Neuronal stem cell (in vitro differentiated cells): ENCODE measurements at regions not wholly inside any gene's neighbourhood (a gene's known extent, or its start where the extent isn't known, plus 50 kb on each side); places are given as distances from the start of the nearest gene placed in this dataset.

Experiments used
- DNase-seq: peaks from one replicate; pipeline ENCODE4 v3.0.0-alpha.2; 2013; ENCODE audit warnings: low spot score
- H2AFZ ChIP-seq: one replicate; pipeline ENCODE4 v1.6.1; 2013; ENCODE audit warnings: mild to moderate bottlenecking, low read length, inconsistent platforms
- H2AK5ac ChIP-seq: 2 replicates; pipeline ENCODE4 v1.6.1; 2013; ENCODE audit warnings: low read depth, mild to moderate bottlenecking, inconsistent platforms, low read length, moderate library complexity, mixed read lengths
- H2BK120ac ChIP-seq: 2 replicates; pipeline ENCODE4 v1.6.1; 2013; ENCODE audit warnings: low read depth, mild to moderate bottlenecking, inconsistent platforms, low read length, moderate library complexity, mixed read lengths
- H2BK12ac ChIP-seq: one replicate; pipeline ENCODE4 v1.6.1; 2013; ENCODE audit warnings: low read length, inconsistent platforms
- H2BK15ac ChIP-seq: 2 replicates; pipeline ENCODE4 v1.6.1; 2013; ENCODE audit warnings: mild to moderate bottlenecking, low read length, inconsistent platforms, mixed read lengths
- H2BK5ac ChIP-seq: one replicate; pipeline ENCODE4 v1.6.1; 2013; ENCODE audit warnings: inconsistent platforms, mild to moderate bottlenecking, low read length, moderate library complexity
- H3K14ac ChIP-seq: one replicate; pipeline ENCODE4 v1.6.1; 2013; ENCODE audit warnings: low read length, inconsistent platforms
- H3K18ac ChIP-seq: 2 replicates; pipeline ENCODE4 v1.6.1; 2013; ENCODE audit warnings: low read length, inconsistent platforms
- H3K23ac ChIP-seq: 2 replicates; pipeline ENCODE4 v1.6.1; 2013; ENCODE audit warnings: low read depth, mild to moderate bottlenecking, mixed read lengths, low read length, inconsistent platforms; ENCODE audit not compliant: poor library complexity
- H3K27ac ChIP-seq: replicated peaks from 3 replicates; pipeline ENCODE4 v1.5.1; 2013; ENCODE audit warnings: low read length, inconsistent platforms
- H3K27me3 ChIP-seq, 3 experiments: 2 replicates each; pipeline ENCODE4 v1.6.1; 2013; ENCODE audit warnings: low read length in 3 of 3, mild to moderate bottlenecking in 2 of 3, inconsistent platforms in 1 of 3, low read depth in 1 of 3, mixed read lengths in 1 of 3, moderate library complexity in 1 of 3; ENCODE audit not compliant: control insufficient read depth in 3 of 3, insufficient read depth in 3 of 3
- H3K36me3 ChIP-seq, 2 donors: replicated peaks in 1 of 2; 2 replicates each; pipeline ENCODE4 v1.6.1; 2013; ENCODE audit warnings: low read length in 2 of 2; ENCODE audit not compliant: control insufficient read depth in 2 of 2, insufficient read depth in 2 of 2
- H3K4ac ChIP-seq: 2 replicates; pipeline ENCODE4 v1.6.1; 2013; ENCODE audit warnings: inconsistent platforms, mild to moderate bottlenecking, low read length, moderate library complexity
- H3K4me1 ChIP-seq, 2 donors: 1 replicate in 1 of 2; 2 replicates in 1 of 2; pipeline ENCODE4 v1.6.1; 2013; ENCODE audit warnings: low read length in 2 of 2, low read depth in 1 of 2; ENCODE audit not compliant: control insufficient read depth in 2 of 2, insufficient read depth in 1 of 2
- H3K4me2 ChIP-seq: one replicate; pipeline ENCODE4 v1.6.1; 2013; ENCODE audit warnings: mild to moderate bottlenecking, low read length, inconsistent platforms; ENCODE audit not compliant: insufficient read depth, poor library complexity, severe bottlenecking
- H3K4me3 ChIP-seq, 2 donors: 2 replicates each; pipeline ENCODE4 v1.5.1; 2013; ENCODE audit warnings: low read length in 2 of 2, mild to moderate bottlenecking in 2 of 2, inconsistent platforms in 1 of 2, moderate library complexity in 1 of 2
- H3K79me1 ChIP-seq: one replicate; pipeline ENCODE4 v1.6.1; 2013; ENCODE audit warnings: low read depth, mild to moderate bottlenecking, inconsistent platforms, low read length, moderate library complexity
- H3K9ac ChIP-seq: one replicate; pipeline ENCODE4 v1.6.1; 2013; ENCODE audit warnings: mild to moderate bottlenecking, low read depth, low read length, inconsistent platforms; ENCODE audit not compliant: poor library complexity
- H3K9me3 ChIP-seq, 2 donors: replicated peaks in 1 of 2; 2 replicates each; pipeline versions ENCODE3 to v1.6.1; 2013; ENCODE audit warnings: low read length in 2 of 2, mild to moderate bottlenecking in 2 of 2, inconsistent platforms in 1 of 2, low read depth in 1 of 2, mixed read lengths in 1 of 2, moderate library complexity in 1 of 2; ENCODE audit not compliant: control insufficient read depth in 2 of 2, insufficient read depth in 1 of 2
- H4K8ac ChIP-seq: one replicate; pipeline ENCODE4 v1.6.1; 2013; ENCODE audit warnings: low read depth, mild to moderate bottlenecking, inconsistent platforms, low read length, moderate library complexity
- H4K91ac ChIP-seq: one replicate; pipeline ENCODE4 v1.6.1; 2013; ENCODE audit warnings: low read length, low read depth, mild to moderate bottlenecking, inconsistent platforms; ENCODE audit not compliant: poor library complexity
- WGBS, 2 donors: extraction: QIAGEN DNeasy Blood & Tissue Kit; methylation state at CpG; one replicate each; pipeline ENCODE4 v1.1.7; 2013; ENCODE audit warnings: missing lambda C conversion rate in 2 of 2, mixed read lengths in 1 of 2; ENCODE audit not compliant: insufficient read length in 2 of 2, insufficient replicate concordance in 1 of 2; ENCODE audit errors: extremely low coverage in 2 of 2; 5-methylcytosine and 5-hydroxymethylcytosine counted together

- Histone ChIP-seq H4K91ac (no peak overlapping the region), H3K4me2 (no peak overlapping the region), H2AK5ac (no peak overlapping the region), H3K27ac (no peak overlapping the region), H3K18ac (no peak overlapping the region), H3K9ac (no peak overlapping the region), H2AFZ (no peak overlapping the region), H3K14ac (no peak overlapping the region), H3K23ac (no peak overlapping the region), H2BK5ac (no peak overlapping the region), H3K9me3 (no peaks in the 10 kb centered on the region), H3K36me3 (no peaks in the 10 kb centered on the region), H2BK15ac (no peak overlapping the region), H4K8ac (no peak overlapping the region), H2BK120ac (no peak overlapping the region), H3K27me3 (no peaks in the 10 kb centered on the region), H3K4ac (no peak overlapping the region), H3K4me3 (no peak overlapping the region), H3K79me1 (no peaks in the 10 kb centered on the region), H2BK12ac (no peak overlapping the region), H3K4me1 (no peaks in the 10 kb centered on the region)
- WGBS, 2 donors: no CpG with 5 or more reads among the region's 3 CpGs
- DNase-seq: no peak
Measured at GRCh38 chr1:181417915-181418314, 65.4 kb upstream of the CACNA1E start.

- Histone ChIP-seq H2BK12ac (no peak overlapping the region), H3K4me1 (peaks cover 0 to 2% of the 10 kb centered on the region in 2 donors), H3K4me3 (no peak overlapping the region), H3K23ac (no peak overlapping the region), H3K27me3 (no peaks in the 10 kb centered on the region), H3K14ac (no peak overlapping the region), H3K18ac (no peak overlapping the region), H3K4ac (no peak overlapping the region), H4K8ac (no peak overlapping the region), H4K91ac (no peak overlapping the region), H3K4me2 (no peak overlapping the region), H3K9me3 (no peaks in the 10 kb centered on the region), H2BK15ac (no peak overlapping the region), H2BK120ac (no peak overlapping the region), H3K27ac (no peak overlapping the region), H3K9ac (no peak overlapping the region), H2AFZ (no peak overlapping the region), H2BK5ac (no peak overlapping the region), H3K79me1 (no peaks in the 10 kb centered on the region), H2AK5ac (no peak overlapping the region), H3K36me3 (no peaks in the 10 kb centered on the region)
- peak; percentile 23 for DNase-seq
- 83% methylated on average over 1 of the region's 4 CpGs; no CpG with 5 or more reads in 1 of the 2 donors for WGBS, 2 donors
Measured at GRCh38 chr1:181423301-181423918, 59.9 kb upstream of the CACNA1E start.

GRCh38 chr1:181424786-181425403 lies 58.4 kb upstream of the CACNA1E start:
- Histone ChIP-seq H4K8ac (peak overlapping the region; percentile 92), H3K14ac (no peak overlapping the region), H2AFZ (peak overlapping the region; percentile 20), H4K91ac (no peak overlapping the region), H3K27ac (no peak overlapping the region), H2BK15ac (no peak overlapping the region), H2BK5ac (no peak overlapping the region), H3K36me3 (no peaks in the 10 kb centered on the region), H2BK12ac (no peak overlapping the region), H3K27me3 (no peaks in the 10 kb centered on the region), H3K4me2 (no peak overlapping the region), H3K23ac (no peak overlapping the region), H2BK120ac (no peak overlapping the region), H3K18ac (peak overlapping the region; percentile 79), H3K4me1 (peaks cover 0 to 2% of the 10 kb centered on the region in 2 donors), H3K9me3 (no peaks in the 10 kb centered on the region), H3K9ac (no peak overlapping the region), H3K4me3 (no peak overlapping the region), H3K4ac (no peak overlapping the region), H2AK5ac (peak overlapping the region; percentile 10), H3K79me1 (no peaks in the 10 kb centered on the region)
- DNase-seq: peak; percentile 89
- WGBS, 2 donors: no CpG with 5 or more reads among the region's 16 CpGs

DNA sequence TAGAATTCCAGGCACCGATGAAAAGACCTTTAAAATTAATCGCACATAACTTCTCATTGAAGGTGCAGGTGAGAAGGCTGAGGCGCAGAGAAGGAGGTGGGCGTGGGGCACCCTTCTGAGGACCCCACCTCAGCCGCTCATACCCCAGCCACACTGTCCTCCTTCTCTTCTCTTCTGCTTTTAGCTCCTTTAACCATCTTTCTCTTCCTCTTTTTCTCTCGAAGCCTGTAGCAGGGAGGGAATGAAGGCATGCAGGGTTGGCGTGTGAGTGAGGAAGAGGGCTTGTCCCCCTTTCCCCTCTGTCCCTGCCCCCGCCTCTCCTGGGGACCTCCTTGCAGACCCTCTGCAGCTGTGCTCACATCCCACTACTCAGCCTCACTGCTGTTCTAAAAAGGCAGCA lies 57.8 kb upstream of the CACNA1E start:
- H3K9me3 ChIP-seq: no peaks in the 10 kb centered on the region
- no peak overlapping the region for H2BK5ac ChIP-seq
- no peak overlapping the region for H3K9ac ChIP-seq

More for the DNA sequence above, 57.8 kb upstream of the CACNA1E start:
- Histone ChIP-seq H3K14ac (no peak overlapping the region), H3K36me3 (no peaks in the 10 kb centered on the region), H2AK5ac (no peak overlapping the region), H3K18ac (no peak overlapping the region), H2BK120ac (no peak overlapping the region), H4K8ac (no peak overlapping the region), H4K91ac (no peak overlapping the region), H2AFZ (no peak overlapping the region), H3K23ac (peak overlapping the region; percentile 5), H3K27me3 (no peaks in the 10 kb centered on the region), H3K4ac (no peak overlapping the region), H2BK15ac (peak overlapping the region; percentile 97), H2BK12ac (no peak overlapping the region), H3K27ac (no peak overlapping the region), H3K4me1 (peaks cover 0 to 2% of the 10 kb centered on the region in 2 donors), H3K4me2 (no peak overlapping the region), H3K79me1 (no peaks in the 10 kb centered on the region), H3K4me3 (no peak overlapping the region)
- no CpG with 5 or more reads among the region's 8 CpGs for WGBS, 2 donors
- DNase-seq: no peak
